Trophoblast cell (in vitro differentiated cells and primary cell): ENCODE measurements at regions not wholly inside any gene's neighbourhood (a gene's known extent, or its start where the extent isn't known, plus 50 kb on each side); places are given as distances from the start of the nearest gene placed in this dataset.

Experiments used
- DNase-seq, 2 donors: peaks; one replicate each; pipeline ENCODE4 v3.0.0-alpha.2; 2016
- H2AFZ ChIP-seq: 2 replicates; pipeline ENCODE4 v1.6.1; 2013; ENCODE audit warnings: low read length, moderate library complexity, mild to moderate bottlenecking; ENCODE audit not compliant: insufficient read depth, poor library complexity
- H2AK5ac ChIP-seq: 2 replicates; pipeline ENCODE4 v1.6.1; 2013; ENCODE audit warnings: mild to moderate bottlenecking, low read length
- H2BK120ac ChIP-seq: 2 replicates; pipeline ENCODE4 v1.6.1; 2013; ENCODE audit warnings: low read length, mild to moderate bottlenecking, moderate library complexity; ENCODE audit not compliant: insufficient read depth, poor library complexity
- H2BK12ac ChIP-seq: 2 replicates; pipeline ENCODE4 v1.6.1; 2013; ENCODE audit warnings: mild to moderate bottlenecking, low read length, moderate library complexity
- H2BK5ac ChIP-seq: 2 replicates; pipeline ENCODE4 v1.6.1; 2013; ENCODE audit warnings: low read length, low read depth, moderate library complexity, mild to moderate bottlenecking; ENCODE audit not compliant: poor library complexity
- H3K14ac ChIP-seq: 2 replicates; pipeline ENCODE4 v1.6.1; 2013; ENCODE audit warnings: mild to moderate bottlenecking, low read length
- H3K18ac ChIP-seq: 2 replicates; pipeline ENCODE4 v1.6.1; 2013; ENCODE audit warnings: mild to moderate bottlenecking, low read length
- H3K23ac ChIP-seq: 2 replicates; pipeline ENCODE4 v1.6.1; 2013; ENCODE audit warnings: low read length
- H3K27ac ChIP-seq: 2 replicates; pipeline ENCODE4 v1.5.1; 2013; ENCODE audit warnings: low read depth, mild to moderate bottlenecking, inconsistent platforms, low read length, moderate library complexity
- H3K27me3 ChIP-seq: 2 replicates; pipeline ENCODE4 v1.6.1; 2013; ENCODE audit warnings: inconsistent platforms, mild to moderate bottlenecking, low read length, moderate library complexity; ENCODE audit not compliant: insufficient read depth
- H3K36me3 ChIP-seq, 2 experiments: 1 replicate in 1 of 2; 2 replicates in 1 of 2; pipeline ENCODE4 v1.6.1; 2013; ENCODE audit warnings: low read length in 2 of 2, mild to moderate bottlenecking in 2 of 2, moderate library complexity in 1 of 2; ENCODE audit not compliant: insufficient read depth in 2 of 2, control insufficient read depth in 1 of 2
- H3K4ac ChIP-seq: 2 replicates; pipeline ENCODE4 v1.6.1; 2013; ENCODE audit warnings: low read depth, mild to moderate bottlenecking, low read length, moderate library complexity
- H3K4me1 ChIP-seq, 2 experiments: 1 replicate in 1 of 2; 2 replicates in 1 of 2; pipeline ENCODE4 v1.6.1; 2013; ENCODE audit warnings: low read length in 2 of 2, mild to moderate bottlenecking in 2 of 2, moderate library complexity in 1 of 2; ENCODE audit not compliant: insufficient read depth in 2 of 2, control insufficient read depth in 1 of 2
- H3K4me2 ChIP-seq: 2 replicates; pipeline ENCODE4 v1.6.1; 2013; ENCODE audit warnings: inconsistent platforms, mild to moderate bottlenecking, low read length, moderate library complexity
- H3K4me3 ChIP-seq: 2 replicates; pipeline ENCODE4 v1.5.1; 2013; ENCODE audit warnings: mild to moderate bottlenecking, low read depth, low read length, inconsistent platforms
- H3K79me1 ChIP-seq: one replicate; pipeline ENCODE4 v1.6.1; 2013; ENCODE audit warnings: low read length
- H3K79me2 ChIP-seq: 2 replicates; pipeline ENCODE4 v1.6.1; 2013; ENCODE audit warnings: low read length, mild to moderate bottlenecking; ENCODE audit not compliant: control insufficient read depth, insufficient read depth, poor library complexity
- H3K9ac ChIP-seq: 2 replicates; pipeline ENCODE4 v1.6.1; 2013; ENCODE audit warnings: mild to moderate bottlenecking, low read length
- H3K9me3 ChIP-seq: 2 replicates; pipeline ENCODE4 v1.6.1; 2013; ENCODE audit warnings: low read depth, mild to moderate bottlenecking, control low read depth, inconsistent platforms, low read length; ENCODE audit not compliant: insufficient read depth
- H4K12ac ChIP-seq: 2 replicates; pipeline ENCODE4 v1.6.1; 2013; ENCODE audit warnings: low read depth, mild to moderate bottlenecking, low read length, moderate library complexity
- H4K8ac ChIP-seq: 2 replicates; pipeline ENCODE4 v1.6.1; 2013; ENCODE audit warnings: low read depth, mild to moderate bottlenecking, low read length, moderate library complexity
- H4K91ac ChIP-seq: one replicate; pipeline ENCODE4 v1.6.1; 2013; ENCODE audit warnings: low read depth, mild to moderate bottlenecking, low read length, moderate library complexity
- WGBS: extraction: QIAGEN DNeasy Blood & Tissue Kit; methylation state at CpG from one replicate; pipeline ENCODE4 v1.1.7; 2013; ENCODE audit warnings: missing lambda C conversion rate; ENCODE audit not compliant: insufficient read length, insufficient coverage; ENCODE audit errors: extremely low coverage; 5-methylcytosine and 5-hydroxymethylcytosine counted together

- Histone ChIP-seq H3K9me3 (no peaks in the 10 kb centered on the region), H3K27ac (no peak overlapping the region), H3K4me3 (no peak overlapping the region), H2BK120ac (no peak overlapping the region), H2AK5ac (no peak overlapping the region), H4K91ac (no peak overlapping the region), H2BK5ac (no peak overlapping the region), H3K79me2 (no peaks in the 10 kb centered on the region), H3K27me3 (no peaks in the 10 kb centered on the region), H4K12ac (no peak overlapping the region), H3K79me1 (no peaks in the 10 kb centered on the region), H3K9ac (no peak overlapping the region), H3K36me3 (no peaks in the 10 kb centered on the region), H3K18ac (no peak overlapping the region), H2AFZ (no peak overlapping the region), H2BK12ac (no peak overlapping the region), H3K4ac (no peak overlapping the region), H3K23ac (no peak overlapping the region), H3K14ac (no peak overlapping the region), H3K4me2 (no peak overlapping the region), H4K8ac (no peak overlapping the region), H3K4me1 (no peaks in the 10 kb centered on the region)
- no CpG with 5 or more reads among the region's 4 CpGs for WGBS
- DNase-seq = no peak
Measured at GRCh38 chr1:200228486-200228885, 181.3 kb downstream of the ZNF281 start.

GRCh38 chr1:200228081-200228480 is 181.8 kb downstream of the ZNF281 start:
- Histone ChIP-seq H3K4ac (no peak overlapping the region), H4K8ac (no peak overlapping the region), H3K4me1 (no peaks in the 10 kb centered on the region), H3K27ac (no peak overlapping the region), H2BK12ac (no peak overlapping the region), H3K79me1 (no peaks in the 10 kb centered on the region), H2AFZ (no peak overlapping the region), H3K18ac (no peak overlapping the region), H3K14ac (no peak overlapping the region), H3K4me2 (no peak overlapping the region), H3K9ac (no peak overlapping the region), H3K79me2 (no peaks in the 10 kb centered on the region), H4K91ac (no peak overlapping the region), H3K27me3 (no peaks in the 10 kb centered on the region), H2BK5ac (no peak overlapping the region), H3K9me3 (no peaks in the 10 kb centered on the region), H2BK120ac (no peak overlapping the region), H3K36me3 (no peaks in the 10 kb centered on the region), H3K23ac (no peak overlapping the region), H3K4me3 (no peak overlapping the region), H4K12ac (no peak overlapping the region), H2AK5ac (no peak overlapping the region)
- DNase-seq = no peak
- WGBS = no CpG with 5 or more reads among the region's 6 CpGs
